HG03039 (cell line): ENCODE measurements at regions not wholly inside any gene's neighbourhood (a gene's known extent, or its start where the extent isn't known, plus 50 kb on each side); places are given as distances from the start of the nearest gene placed in this dataset.

Experiments
- ATAC-seq: cut with Tn5 transposase; IDR thresholded peaks from one replicate; pipeline ENCODE4 v1.9.1; 2021; ENCODE audit warnings: mild to moderate bottlenecking, moderate library complexity; ENCODE audit not compliant: unreplicated experiment

DNA sequence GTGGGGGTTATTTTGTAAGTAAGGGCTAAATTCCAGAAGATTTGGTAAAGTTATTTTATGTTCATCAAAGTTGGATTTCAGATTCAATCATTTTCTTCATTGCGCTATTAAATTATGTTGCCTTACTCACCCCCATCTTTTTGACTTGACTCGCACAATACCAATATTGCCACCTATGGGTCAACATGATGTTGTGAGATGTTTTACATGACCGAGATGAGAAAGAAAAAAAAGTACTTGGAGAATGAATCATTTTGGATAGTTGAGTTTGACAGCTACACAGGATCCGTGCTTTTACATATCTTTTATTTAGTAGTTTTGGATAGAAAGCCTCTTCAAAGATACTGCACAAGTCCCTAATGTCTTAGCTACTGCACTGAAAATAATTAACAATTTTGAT, 224.2 kb upstream of the EMCN start:
- ATAC-seq = no peak

GRCh38 chr4:100739426-100739825, 221.6 kb upstream of the EMCN start:
- no peak for ATAC-seq

DNA sequence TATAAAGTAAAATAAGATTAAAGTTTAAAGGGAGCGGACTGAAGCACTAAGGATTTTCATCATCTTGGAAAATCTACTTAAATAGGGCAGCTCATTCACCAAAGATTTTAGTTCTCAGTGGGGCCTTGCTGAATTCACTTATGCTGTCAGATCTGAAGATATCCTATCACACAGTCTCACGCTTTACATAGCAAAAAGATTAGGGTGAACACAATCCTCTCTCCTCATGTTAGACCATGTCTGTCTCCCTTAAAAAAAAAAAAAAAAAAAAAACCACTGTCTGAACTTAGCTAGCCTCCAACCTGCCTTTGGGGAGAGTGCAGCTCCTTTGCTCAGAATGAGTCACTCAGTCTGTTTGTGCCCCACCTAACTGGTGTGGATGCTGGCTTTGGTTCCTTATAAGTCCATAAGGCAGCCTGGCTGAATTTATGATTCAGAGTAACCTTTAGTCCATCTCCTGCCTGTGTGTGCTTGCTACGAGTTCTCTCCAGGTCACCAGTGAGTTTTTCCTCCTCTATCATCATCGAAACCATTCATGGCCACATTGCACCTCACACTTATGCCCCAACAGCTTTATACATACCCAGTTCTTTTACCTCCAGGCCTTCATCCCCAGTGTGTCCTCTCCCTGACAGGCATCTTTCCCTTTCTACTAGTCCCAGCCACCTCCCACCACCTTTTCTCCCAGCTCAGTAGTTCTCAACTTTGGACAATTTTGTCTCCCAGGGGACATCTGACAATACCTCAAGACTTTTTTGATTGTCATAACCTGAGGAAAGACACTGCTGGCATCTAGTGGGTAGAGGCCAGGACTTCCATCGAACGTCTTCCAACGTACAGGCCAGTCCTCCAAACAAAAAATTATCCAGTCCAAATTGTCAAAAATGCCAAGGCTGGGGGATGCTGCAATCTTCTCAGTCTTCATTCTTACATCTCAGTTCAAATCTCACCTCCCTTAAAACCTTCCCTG, 220.7 kb upstream of the EMCN start:
- no peak for ATAC-seq

GRCh38 chr4:100736641-100737451, 219.0 kb upstream of the EMCN start:
- ATAC-seq = no peak

- no peak for ATAC-seq
Observed at GRCh38 chr4:100728861-100729260, 211.0 kb upstream of the EMCN start.

DNA sequence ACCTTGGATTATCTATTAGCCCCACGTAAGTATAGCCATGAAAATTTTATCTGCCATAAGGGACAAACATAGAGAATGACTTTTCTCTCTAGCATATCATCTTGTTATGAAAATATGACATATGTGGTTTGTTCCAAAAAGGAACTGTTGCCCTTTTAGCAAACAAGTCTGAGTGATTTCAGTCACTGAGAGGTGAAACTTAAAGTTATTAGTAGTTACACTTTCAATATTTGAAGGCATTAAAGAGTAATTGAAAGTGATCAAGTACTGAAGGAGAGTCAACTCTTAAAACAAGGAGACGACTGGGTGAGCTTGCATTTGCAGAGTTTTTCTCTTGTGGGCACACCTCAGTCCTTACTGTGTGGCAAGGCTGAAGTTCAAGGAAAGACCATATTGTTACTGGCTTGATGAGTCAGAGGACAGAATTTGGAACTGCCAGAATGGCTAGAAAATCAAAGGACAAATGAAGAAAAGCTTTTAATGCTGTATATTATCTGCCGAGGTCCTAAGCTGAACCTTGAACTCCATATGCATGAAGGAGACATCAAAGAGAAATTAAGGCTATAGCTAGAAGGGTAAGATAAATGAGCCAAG, 205.1 kb upstream of the EMCN start:
- no peak for ATAC-seq

GRCh38 chr4:100722133-100722532, 204.3 kb upstream of the EMCN start:
- ATAC-seq = no peak

DNA sequence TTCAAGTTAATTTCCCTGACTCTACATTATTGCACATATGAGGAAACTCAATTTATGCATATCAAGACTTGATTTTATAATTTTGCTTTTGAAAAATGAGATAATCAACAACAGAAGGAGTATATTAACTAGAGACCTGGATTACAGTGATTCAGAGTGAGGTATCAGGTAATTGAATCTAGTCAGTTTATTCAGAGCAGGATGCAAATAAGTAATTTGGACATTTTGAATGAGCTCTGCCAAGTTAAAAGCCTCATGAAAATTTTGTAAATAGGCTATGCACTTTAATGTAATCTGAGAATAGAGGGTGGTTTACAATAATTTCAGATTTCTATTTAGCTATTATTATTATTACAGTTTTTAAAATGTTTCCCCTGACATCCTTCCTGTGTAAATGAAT, 203.7 kb upstream of the EMCN start:
- ATAC-seq = no peak

DNA sequence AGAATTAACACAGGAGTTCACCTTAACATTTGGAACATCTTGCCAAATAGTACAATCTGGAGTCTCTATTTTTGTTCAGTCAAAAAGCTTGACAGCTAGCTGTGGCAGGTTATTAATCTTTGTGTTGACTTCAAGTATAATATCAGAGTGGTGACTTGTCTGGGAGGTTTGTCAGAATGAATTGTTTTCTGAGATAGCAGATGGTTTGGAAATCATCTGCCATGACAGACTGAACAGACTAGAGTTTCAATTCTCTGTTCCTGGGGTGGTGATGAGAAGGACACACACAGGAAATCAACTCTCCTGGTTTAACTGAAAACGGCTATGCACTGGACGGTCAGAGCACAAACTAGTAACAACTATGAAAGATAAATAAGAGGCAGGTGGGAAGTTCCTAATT, 203.3 kb upstream of the EMCN start:
- ATAC-seq = no peak

DNA sequence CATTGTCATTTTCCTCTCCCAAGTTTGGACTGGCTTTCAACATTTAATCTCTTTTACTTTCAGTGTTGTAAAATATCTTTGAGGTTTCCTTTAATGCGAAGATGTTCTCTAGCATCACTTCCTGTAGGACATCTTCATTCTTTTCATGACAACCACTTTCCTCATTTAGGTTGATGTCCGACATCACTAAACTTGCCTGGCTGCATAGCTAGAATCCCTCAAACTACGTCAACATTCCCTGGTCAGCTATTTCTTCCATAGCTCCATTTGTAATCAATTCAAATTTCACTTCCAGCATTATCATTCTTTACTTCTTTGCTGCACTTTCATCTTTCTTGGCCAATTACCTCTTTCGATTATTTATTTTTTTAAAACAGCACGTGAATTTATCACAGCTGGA, 198.6 kb upstream of the EMCN start:
- no peak for ATAC-seq

DNA sequence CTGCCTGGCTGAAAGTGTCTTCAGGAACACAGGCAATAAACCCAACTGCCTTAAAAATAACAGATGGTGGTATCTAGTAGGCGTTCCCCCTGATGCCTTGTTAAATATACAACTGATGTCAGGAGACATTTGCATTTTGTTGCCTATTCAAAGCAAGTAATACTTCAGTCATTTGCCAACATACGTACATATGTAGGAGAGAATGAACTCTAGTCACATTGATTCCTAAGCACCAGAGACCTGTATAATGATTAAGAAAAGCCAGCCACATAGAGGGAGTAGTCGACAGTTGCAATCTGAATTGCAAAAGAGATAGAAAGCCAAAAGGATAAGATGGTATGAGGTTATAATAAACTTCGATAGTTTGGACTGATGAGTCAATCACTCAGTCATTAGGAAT, 191.0 kb upstream of the EMCN start:
- no peak for ATAC-seq

DNA sequence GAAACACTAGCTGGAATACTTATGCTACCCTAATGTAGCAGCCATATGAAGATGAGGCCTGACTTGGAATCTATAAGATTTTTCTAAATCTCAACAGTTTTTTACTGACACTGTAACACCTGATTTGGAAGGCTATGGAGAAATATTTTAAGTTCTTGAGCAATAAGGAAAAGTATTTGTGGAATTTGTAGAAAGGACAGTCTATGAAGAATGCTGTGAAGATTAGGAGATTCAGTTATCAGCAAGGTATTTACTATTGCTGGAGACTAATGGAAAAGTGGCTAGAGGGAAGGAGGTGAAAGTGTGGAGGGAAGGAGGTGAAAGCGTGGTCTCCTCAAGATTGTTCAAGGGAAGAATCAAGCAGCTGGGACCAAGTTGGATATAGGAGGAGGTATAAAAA, 190.0 kb upstream of the EMCN start:
- ATAC-seq = no peak

DNA sequence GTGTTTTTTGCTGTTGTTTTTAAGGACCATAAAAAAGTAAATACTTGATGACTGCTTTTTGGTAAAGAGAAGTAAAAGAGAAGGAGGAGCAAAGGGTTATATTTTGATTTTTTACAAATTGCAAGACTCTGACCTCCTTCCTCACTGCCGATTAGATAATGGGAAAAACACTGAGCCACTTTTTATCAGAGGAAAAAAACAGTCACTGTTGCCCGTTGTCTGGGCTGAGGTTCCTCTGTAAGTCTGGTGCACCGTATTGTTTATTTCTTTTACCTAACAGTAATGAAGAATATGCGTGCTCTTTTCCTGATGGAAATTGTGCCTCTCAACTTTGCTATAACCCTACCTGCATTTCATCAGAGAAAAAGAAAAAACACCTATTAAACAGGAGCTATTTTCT, 178.7 kb upstream of the EMCN start:
- no peak for ATAC-seq

GRCh38 chr4:100695871-100696270, 178.0 kb upstream of the EMCN start:
- ATAC-seq = no peak

GRCh38 chr4:100695039-100695654, 177.3 kb upstream of the EMCN start:
- ATAC-seq = no peak

DNA sequence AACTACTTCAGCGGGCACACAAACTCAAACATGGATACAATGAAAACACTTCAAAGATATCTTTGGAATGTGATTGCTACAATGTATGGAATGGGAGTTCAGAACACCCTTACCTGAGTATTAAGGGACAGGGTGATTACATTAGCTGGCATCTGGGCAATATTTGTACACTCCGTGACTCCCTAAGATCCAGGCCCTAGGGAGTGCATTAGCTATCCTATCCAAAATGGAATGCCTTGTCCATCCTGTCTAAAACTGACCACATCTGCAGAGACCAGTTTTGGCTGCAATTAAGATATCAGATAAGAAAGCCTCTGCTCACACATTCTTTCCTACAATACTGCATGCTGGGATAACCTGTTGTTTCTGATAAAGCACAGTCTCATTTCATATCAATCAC, 176.6 kb upstream of the EMCN start:
- ATAC-seq = no peak

DNA sequence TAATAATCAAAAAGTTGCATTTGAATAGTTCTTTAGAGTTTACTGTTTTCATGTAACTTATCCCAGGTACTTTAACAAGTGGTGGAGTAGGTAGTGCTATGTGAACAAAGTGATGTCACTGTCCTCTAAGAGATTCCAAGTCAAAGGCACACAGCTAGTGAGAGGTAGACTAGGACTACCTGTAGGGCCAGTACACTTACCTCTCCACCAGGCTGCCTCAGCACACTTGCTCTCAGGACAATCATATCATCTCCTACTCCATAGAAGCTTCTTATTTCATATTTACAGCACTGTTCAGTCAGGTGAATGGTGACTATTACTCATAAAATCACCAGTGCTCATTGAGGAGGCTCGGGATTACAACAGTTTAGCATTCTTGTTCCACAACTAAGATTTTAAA, 173.0 kb upstream of the EMCN start:
- ATAC-seq = no peak

- no peak for ATAC-seq
Observed at GRCh38 chr4:100688368-100688767, 170.5 kb upstream of the EMCN start.

DNA sequence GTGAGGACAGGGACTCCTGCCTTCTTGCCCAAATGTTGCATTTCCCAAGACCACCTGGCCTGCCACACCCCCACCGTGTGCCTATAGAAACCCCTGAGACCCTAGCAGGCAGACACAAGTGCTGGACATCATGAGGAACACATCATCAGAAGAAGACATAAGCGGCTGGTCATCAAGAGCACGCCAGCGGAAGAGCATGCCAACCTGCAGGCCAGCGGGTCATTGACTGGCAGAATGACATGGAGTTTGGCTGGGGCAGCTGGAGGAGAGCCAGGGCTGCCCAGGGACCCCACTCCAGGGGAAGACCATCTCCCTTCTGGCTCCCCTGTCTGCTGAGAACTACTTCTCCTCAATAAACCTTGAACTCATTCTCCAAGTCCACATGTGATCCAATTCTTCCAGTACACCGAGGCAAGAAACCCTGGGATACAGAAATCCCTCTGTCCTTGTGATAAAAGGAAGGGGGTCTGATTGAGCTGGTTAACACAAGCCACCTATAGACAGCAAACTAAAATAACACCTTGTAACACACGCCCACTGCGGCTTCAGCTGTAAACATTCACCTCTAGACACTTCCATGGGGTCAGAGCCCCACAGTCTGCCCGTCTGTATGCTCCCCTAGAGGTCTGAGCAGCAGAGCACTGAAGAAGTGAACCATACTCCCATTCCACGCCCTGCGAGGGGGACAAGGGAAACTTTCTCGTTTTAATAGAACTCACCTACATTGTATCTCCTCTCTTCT, 164.8 kb upstream of the EMCN start:
- ATAC-seq = no peak

GRCh38 chr4:100681289-100681688, 163.5 kb upstream of the EMCN start:
- no peak for ATAC-seq

GRCh38 chr4:100679926-100680325, 162.1 kb upstream of the EMCN start:
- no peak for ATAC-seq
